Suprapubic skin (tissue), 4 donors: ENCODE measurements at regions not wholly inside any gene's neighbourhood (a gene's known extent, or its start where the extent isn't known, plus 50 kb on each side); places are given as distances from the start of the nearest gene placed in this dataset.

ENCODE experiments used
- DNase-seq, 2 donors: peaks; one replicate each; pipeline ENCODE4 v3.0.0-alpha.2; 2019; ENCODE audit warnings: low spot score in 2 of 2
- H3K27ac ChIP-seq: fragments of 200-600 bp; sonication (generic); one replicate; pipeline ENCODE4 v1.5.1; 2019
- H3K27me3 ChIP-seq: fragments of 200-600 bp; sonication (generic); one replicate; pipeline ENCODE4 v1.5.1; 2019
- H3K36me3 ChIP-seq: fragments of 200-600 bp; sonication (generic); one replicate; pipeline ENCODE4 v1.5.1; 2019
- H3K4me1 ChIP-seq: fragments of 200-600 bp; sonication (generic); one replicate; pipeline ENCODE4 v1.5.1; 2019
- H3K4me3 ChIP-seq: fragments of 200-600 bp; sonication (generic); one replicate; pipeline ENCODE4 v1.5.1; 2019; ENCODE audit warnings: mild to moderate bottlenecking
- H3K9me3 ChIP-seq: fragments of 200-600 bp; sonication (generic); one replicate; pipeline ENCODE4 v1.5.1; 2019
- EP300 ChIP-seq: sonication (generic); formaldehyde crosslinking; IDR thresholded peaks from one replicate; pipeline ENCODE4 v1.6.1; 2017; ENCODE audit warnings: antibody characterized with exemption
- POLR2A ChIP-seq, 2 donors: fragments of 450-650 bp; IDR thresholded peaks; one replicate each; pipeline ENCODE4 v1.6.1; 2017; ENCODE audit warnings: antibody characterized with exemption in 2 of 2, mild to moderate bottlenecking in 2 of 2, moderate library complexity in 2 of 2
- POLR2AphosphoS5 ChIP-seq, 3 donors: sonication (generic); formaldehyde crosslinking; IDR thresholded peaks; one replicate each; pipeline ENCODE4 v1.6.1; 2017; ENCODE audit warnings: antibody characterized with exemption in 3 of 3
- WGBS: methylation state at CpG from one replicate; pipeline ENCODE4 v1.1.5; 2018; 5-methylcytosine and 5-hydroxymethylcytosine counted together
- TF ChIP-seq, protein P1 (sequence below), 2 donors: fragments of 200-600 bp in 1 of 2; fragments of 450-650 bp in 1 of 2; sonication (generic) in 1 of 2; IDR thresholded peaks; one replicate each; pipeline ENCODE4 v1.5.1; 2016 to 2019; ENCODE audit warnings: antibody characterized with exemption in 2 of 2, mild to moderate bottlenecking in 1 of 2, moderate library complexity in 1 of 2

DNA sequence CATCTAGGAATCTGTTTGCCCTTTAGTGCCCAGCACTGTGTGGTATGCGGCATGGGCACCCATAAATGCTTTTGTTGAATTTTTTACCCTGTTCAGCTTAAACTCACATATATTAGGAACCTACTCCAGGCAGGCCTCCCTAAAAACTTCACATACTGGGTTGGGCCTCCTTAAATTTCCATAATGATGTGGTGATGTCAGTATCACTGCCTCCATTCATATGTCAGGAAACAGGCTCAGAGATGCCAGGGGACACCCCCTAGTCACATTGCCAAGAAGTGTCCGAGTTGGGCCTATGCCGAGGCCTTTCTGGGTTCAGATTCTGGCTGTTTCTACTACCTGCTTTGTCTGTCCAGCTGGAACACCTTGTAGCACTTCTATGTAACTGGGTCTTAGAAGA is 55.7 kb upstream of the RUNX3 start:
- WGBS, result 79% methylated on average over 3 of the region's 3 CpGs
- peaks cover under 1% of the 10 kb centered on the region for H3K4me1 ChIP-seq
- DNase-seq, result no peak
- TF ChIP-seq POLR2AphosphoS5 (IDR thresholded peaks at IDR 0.05) (no peak), EP300 (no peak), POLR2A (IDR thresholded peaks at IDR 0.05) (no peak)
- TF ChIP-seq, protein P1, sequence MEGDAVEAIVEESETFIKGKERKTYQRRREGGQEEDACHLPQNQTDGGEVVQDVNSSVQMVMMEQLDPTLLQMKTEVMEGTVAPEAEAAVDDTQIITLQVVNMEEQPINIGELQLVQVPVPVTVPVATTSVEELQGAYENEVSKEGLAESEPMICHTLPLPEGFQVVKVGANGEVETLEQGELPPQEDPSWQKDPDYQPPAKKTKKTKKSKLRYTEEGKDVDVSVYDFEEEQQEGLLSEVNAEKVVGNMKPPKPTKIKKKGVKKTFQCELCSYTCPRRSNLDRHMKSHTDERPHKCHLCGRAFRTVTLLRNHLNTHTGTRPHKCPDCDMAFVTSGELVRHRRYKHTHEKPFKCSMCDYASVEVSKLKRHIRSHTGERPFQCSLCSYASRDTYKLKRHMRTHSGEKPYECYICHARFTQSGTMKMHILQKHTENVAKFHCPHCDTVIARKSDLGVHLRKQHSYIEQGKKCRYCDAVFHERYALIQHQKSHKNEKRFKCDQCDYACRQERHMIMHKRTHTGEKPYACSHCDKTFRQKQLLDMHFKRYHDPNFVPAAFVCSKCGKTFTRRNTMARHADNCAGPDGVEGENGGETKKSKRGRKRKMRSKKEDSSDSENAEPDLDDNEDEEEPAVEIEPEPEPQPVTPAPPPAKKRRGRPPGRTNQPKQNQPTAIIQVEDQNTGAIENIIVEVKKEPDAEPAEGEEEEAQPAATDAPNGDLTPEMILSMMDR (IDR thresholded peaks at IDR 0.05), result no peak
- no peak overlapping the region for H3K4me3 ChIP-seq
- no peaks in the 10 kb centered on the region for H3K27me3 ChIP-seq
- no peaks in the 10 kb centered on the region for H3K36me3 ChIP-seq
- no peak overlapping the region for H3K27ac ChIP-seq
- no peaks in the 10 kb centered on the region for H3K9me3 ChIP-seq

- WGBS, result 60% methylated on average over 3 of the region's 5 CpGs
- TF ChIP-seq EP300 (no peak), POLR2AphosphoS5 (IDR thresholded peaks at IDR 0.05) (no peak), POLR2A (IDR thresholded peaks at IDR 0.05) (no peak)
- TF ChIP-seq, protein P1 (IDR thresholded peaks at IDR 0.05), result no peak
- Histone ChIP-seq H3K9me3 (no peaks in the 10 kb centered on the region), H3K4me3 (no peak overlapping the region), H3K27ac (no peak overlapping the region), H3K36me3 (no peaks in the 10 kb centered on the region), H3K4me1 (peaks cover 3% of the 10 kb centered on the region), H3K27me3 (no peaks in the 10 kb centered on the region)
- no peak for DNase-seq
These were observed 54.9 kb upstream of the RUNX3 start for GRCh38 chr1:24984800-24985522.

- no peak for TF ChIP-seq POLR2AphosphoS5 (IDR thresholded peaks at IDR 0.05)
- no peaks in the 10 kb centered on the region for H3K9me3 ChIP-seq
- 67% methylated on average over 2 of the region's 2 CpGs for WGBS
- H3K36me3 ChIP-seq, result no peaks in the 10 kb centered on the region
- DNase-seq, result no peak
- no peaks in the 10 kb centered on the region for H3K27me3 ChIP-seq
- peaks cover 3% of the 10 kb centered on the region for H3K4me1 ChIP-seq
- no peak overlapping the region for H3K4me3 ChIP-seq
- no peak overlapping the region for H3K27ac ChIP-seq
These were observed 54.2 kb upstream of the RUNX3 start for GRCh38 chr1:24984300-24984699.

DNA sequence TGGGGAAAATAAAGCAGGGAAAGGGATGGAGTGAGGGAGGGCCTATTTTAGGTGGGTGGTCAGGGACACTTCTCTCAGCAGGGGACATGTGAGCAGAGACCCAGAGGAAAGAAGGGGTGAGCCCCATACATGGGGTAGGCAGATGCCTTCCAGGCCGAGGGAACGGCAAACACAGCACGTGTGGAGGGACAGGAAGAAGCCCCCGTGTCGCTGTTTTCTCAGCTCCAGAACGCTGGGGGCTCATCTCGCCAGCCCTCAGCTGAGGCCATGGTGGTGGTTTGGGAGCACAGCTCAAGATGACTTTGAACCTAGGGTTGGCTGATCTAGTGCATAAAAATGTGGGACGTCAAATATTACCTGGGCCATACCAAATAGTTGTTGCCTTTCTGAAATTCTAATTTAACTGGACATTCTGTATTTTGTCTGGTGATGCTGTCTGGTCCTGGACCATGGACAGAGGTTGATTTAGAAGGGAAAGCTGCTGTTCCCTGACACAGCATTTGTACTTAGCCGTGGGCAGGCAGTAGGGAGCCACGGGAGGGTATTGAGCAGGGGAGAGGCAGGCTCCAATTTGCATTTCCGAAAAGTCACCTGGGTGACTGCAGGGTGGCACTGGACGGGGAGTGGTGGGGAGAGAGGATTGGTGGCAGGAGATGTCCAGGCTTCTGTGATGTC is 53.1 kb upstream of the RUNX3 start:
- H3K27ac ChIP-seq, result no peak overlapping the region
- peaks cover 3% of the 10 kb centered on the region for H3K4me1 ChIP-seq
- no peaks in the 10 kb centered on the region for H3K36me3 ChIP-seq
- no peak for DNase-seq
- H3K4me3 ChIP-seq, result no peak overlapping the region
- H3K9me3 ChIP-seq, result no peaks in the 10 kb centered on the region
- 75% methylated on average over 12 of the region's 12 CpGs for WGBS
- no peak for TF ChIP-seq POLR2AphosphoS5 (IDR thresholded peaks at IDR 0.05)
- TF ChIP-seq, protein P1 (IDR thresholded peaks at IDR 0.05), result no peak
- TF ChIP-seq EP300, result no peak
- no peak for TF ChIP-seq POLR2A (IDR thresholded peaks at IDR 0.05)
- no peaks in the 10 kb centered on the region for H3K27me3 ChIP-seq

DNA sequence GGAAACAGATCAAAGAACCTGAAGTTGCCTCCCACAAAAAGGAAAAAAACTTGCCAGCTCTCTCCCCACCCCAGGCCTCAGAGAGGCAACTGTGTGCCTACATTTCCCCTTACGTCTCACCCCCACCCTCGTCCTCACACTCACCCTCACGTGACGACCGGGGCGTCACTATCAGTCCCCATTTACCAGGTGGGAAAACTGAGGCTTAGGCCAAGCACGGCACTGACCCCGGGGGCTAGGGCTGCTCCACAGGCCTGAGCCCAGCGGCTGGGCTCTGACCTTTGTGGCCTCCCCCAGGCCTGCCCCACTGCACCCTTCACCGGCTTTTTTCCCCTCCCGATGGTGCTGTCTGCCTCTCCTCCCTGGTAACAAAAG is 51.5 kb upstream of the RUNX3 start:
- 82% methylated on average over 11 of the region's 11 CpGs for WGBS
- H3K4me3 ChIP-seq, result no peak overlapping the region
- H3K27me3 ChIP-seq, result no peaks in the 10 kb centered on the region
- H3K4me1 ChIP-seq, result peaks cover 3% of the 10 kb centered on the region
- TF ChIP-seq, protein P1 (IDR thresholded peaks at IDR 0.05), result no peak
- TF ChIP-seq POLR2A (IDR thresholded peaks at IDR 0.05) (no peak), POLR2AphosphoS5 (IDR thresholded peaks at IDR 0.05) (no peak), EP300 (no peak)
- H3K9me3 ChIP-seq, result no peaks in the 10 kb centered on the region
- H3K27ac ChIP-seq, result no peak overlapping the region
- no peaks in the 10 kb centered on the region for H3K36me3 ChIP-seq
- no peak for DNase-seq
